Mucosa of descending colon (tissue), 3 donors: ENCODE measurements at regions not wholly inside any gene's neighbourhood (a gene's known extent, or its start where the extent isn't known, plus 50 kb on each side); places are given as distances from the start of the nearest gene placed in this dataset.
A peak's percentile ranks its signal among the peaks of the same experiment; 100 is the strongest.

ENCODE experiments used
- ATAC-seq: fragments of 200-7000 bp; cut with Tn5 transposase; one replicate; pipeline ENCODE4 v1.9.1; 2020; ENCODE audit warnings: mild to moderate bottlenecking, moderate library complexity
- DNase-seq, 3 donors: peaks; one replicate each; pipeline ENCODE4 v3.0.0-alpha.2; 2020
- H3K36me3 ChIP-seq: fragments of 200-600 bp; one replicate; pipeline ENCODE4 v1.8.0; 2021; ENCODE audit warnings: low read depth, mild to moderate bottlenecking
- H3K4me1 ChIP-seq: fragments of 200-600 bp; one replicate; pipeline ENCODE4 v1.8.0; 2021; ENCODE audit warnings: low read depth, mild to moderate bottlenecking
- H3K4me3 ChIP-seq: fragments of 200-600 bp; one replicate; pipeline ENCODE4 v1.8.0; 2021; ENCODE audit warnings: mild to moderate bottlenecking
- H3K9me3 ChIP-seq: fragments of 200-600 bp; one replicate; pipeline ENCODE4 v1.8.0; 2021; ENCODE audit warnings: mild to moderate bottlenecking
- intact Hi-C, 2 donors: fragments of 100-400 bp; cut with DNase I in 1 of 2; cut with micrococcal nuclease in 1 of 2; formaldehyde crosslinking; loops; one replicate each; pipeline versions ENCODE4 v1.11.0 to v1.11.1; 2022; cut with DNase I, micrococcal nuclease
- TF ChIP-seq, protein P1 (sequence below): fragments of 200-600 bp; IDR thresholded peaks from one replicate; pipeline ENCODE4 v1.8.0; 2022; ENCODE audit warnings: antibody characterized with exemption, mild to moderate bottlenecking
- donor health status: DM: no; HTN: no; CAD: no; lungs with moderate emphysema.
- donor health status: DM: no; HTN: no; CAD: no.
- donor health status: DM: no; HTN: yes; CAD: no.

DNA sequence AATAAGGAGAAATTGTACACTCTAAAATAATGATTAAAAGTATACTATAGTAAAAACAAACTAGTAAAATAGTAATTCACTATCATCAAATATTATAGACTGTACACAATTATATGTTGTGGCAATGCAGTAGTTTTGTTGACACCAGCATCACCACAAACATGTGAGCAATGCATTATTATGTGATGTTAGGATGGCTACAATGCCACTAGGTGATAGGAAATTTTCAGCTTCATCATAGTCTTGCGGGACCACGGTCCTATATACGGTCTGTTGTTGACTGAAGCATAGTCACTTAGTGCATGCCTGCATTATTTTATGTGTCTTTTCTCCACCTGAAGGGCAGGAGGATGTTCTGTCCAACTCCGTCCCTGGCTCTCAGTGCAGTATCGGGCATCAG lies 104.8 kb upstream of the NEDD9 start:
- TF ChIP-seq, protein P1, sequence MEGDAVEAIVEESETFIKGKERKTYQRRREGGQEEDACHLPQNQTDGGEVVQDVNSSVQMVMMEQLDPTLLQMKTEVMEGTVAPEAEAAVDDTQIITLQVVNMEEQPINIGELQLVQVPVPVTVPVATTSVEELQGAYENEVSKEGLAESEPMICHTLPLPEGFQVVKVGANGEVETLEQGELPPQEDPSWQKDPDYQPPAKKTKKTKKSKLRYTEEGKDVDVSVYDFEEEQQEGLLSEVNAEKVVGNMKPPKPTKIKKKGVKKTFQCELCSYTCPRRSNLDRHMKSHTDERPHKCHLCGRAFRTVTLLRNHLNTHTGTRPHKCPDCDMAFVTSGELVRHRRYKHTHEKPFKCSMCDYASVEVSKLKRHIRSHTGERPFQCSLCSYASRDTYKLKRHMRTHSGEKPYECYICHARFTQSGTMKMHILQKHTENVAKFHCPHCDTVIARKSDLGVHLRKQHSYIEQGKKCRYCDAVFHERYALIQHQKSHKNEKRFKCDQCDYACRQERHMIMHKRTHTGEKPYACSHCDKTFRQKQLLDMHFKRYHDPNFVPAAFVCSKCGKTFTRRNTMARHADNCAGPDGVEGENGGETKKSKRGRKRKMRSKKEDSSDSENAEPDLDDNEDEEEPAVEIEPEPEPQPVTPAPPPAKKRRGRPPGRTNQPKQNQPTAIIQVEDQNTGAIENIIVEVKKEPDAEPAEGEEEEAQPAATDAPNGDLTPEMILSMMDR: no peak
- Histone ChIP-seq H3K4me1 (no peaks in the 10 kb centered on the region), H3K36me3 (no peaks in the 10 kb centered on the region), H3K4me3 (no peak overlapping the region), H3K9me3 (no peaks in the 10 kb centered on the region)
- ATAC-seq: no peak
- intact Hi-C loops: no loop called here
- no peak for DNase-seq

DNA sequence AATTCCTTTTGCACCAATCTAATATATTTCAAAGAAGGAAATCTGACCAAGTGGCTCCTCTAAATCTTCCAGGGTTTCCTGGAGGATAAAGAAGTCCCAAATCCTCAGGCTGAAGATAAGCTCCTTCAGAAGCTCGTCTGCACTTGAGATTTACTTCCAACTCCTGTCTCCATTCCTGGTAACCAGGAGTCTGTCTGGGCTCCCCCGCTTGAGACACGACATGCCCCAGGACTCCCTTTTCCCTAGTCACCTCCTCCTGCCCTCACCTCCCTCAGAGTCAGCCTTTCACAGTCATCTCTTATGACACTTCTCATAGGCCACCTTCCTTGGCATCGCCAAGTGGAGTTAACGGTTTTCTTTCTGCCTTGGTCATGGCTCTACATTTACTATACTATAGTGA lies 103.4 kb upstream of the NEDD9 start:
- ATAC-seq (no peak), DNase-seq (no peak)
- Histone ChIP-seq H3K4me1 (peaks cover 6% of the 10 kb centered on the region), H3K4me3 (no peak overlapping the region), H3K9me3 (no peaks in the 10 kb centered on the region), H3K36me3 (no peaks in the 10 kb centered on the region)
- intact Hi-C loops: no loop called here
- TF ChIP-seq, protein P1: no peak

DNA sequence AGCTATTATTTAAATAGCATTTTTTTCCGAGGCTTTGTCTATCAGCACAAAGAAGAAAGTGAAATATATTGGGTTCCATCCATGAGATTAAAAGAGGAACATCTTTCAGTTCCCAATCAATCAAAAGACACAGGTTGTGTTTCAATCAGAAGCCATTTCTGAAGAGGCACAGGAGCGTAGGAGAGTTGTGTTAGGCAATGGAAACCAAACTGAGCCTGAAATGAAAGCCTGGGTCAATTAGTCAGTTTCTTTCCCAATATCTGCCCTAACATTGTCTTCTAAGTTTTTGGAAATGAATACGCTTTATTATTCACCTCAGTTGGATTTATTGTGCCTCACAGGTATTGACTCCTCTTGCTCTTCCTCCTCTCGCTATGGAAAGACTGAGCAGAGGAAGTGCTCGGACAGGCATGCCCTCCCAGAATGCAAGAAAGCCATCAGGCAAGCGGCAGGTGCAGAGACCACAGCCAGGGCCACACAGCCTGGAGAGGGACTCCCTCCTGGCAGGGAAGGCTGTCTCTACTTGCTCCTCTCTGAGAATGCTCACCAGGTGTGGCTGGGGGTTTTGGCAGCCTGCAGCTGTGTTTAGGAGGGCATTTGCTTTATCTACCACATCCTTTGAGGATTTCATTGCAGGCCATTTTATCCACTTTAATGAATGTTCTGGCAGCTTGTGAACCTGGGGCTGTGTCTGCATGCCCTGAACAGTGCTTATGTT lies 100.8 kb upstream of the NEDD9 start:
- no peaks in the 10 kb centered on the region for H3K36me3 ChIP-seq
- H3K4me3 ChIP-seq: no peak overlapping the region
- TF ChIP-seq, protein P1: no peak
- DNase-seq: no peak
- intact Hi-C loops: no loop called here
- no peaks in the 10 kb centered on the region for H3K9me3 ChIP-seq
- peaks cover 18% of the 10 kb centered on the region for H3K4me1 ChIP-seq
- ATAC-seq: no peak

DNA sequence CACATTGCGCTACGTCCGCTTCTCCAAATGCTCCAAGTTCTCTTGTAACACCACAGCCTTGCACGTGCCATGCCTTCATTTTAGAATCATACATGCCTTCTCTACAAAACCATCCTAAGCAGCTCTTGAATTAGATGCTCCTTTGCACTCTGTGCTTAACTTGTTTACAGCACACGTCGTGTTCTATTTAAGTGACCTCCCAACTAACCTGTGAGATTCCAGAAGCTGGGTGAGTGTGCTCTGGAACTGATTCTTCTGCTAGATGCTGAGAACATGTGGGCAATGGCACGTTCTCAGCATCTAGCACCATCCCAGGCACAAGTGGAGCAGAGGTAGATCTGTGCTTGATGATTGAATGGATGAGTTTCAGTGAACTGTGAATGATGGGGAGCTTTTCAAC lies 100.0 kb upstream of the NEDD9 start:
- no peak for DNase-seq
- Histone ChIP-seq H3K4me1 (peaks cover 18% of the 10 kb centered on the region), H3K4me3 (no peak overlapping the region), H3K36me3 (no peaks in the 10 kb centered on the region), H3K9me3 (no peaks in the 10 kb centered on the region)
- TF ChIP-seq, protein P1: no peak
- intact Hi-C loops: no loop called here
- no peak for ATAC-seq

DNA sequence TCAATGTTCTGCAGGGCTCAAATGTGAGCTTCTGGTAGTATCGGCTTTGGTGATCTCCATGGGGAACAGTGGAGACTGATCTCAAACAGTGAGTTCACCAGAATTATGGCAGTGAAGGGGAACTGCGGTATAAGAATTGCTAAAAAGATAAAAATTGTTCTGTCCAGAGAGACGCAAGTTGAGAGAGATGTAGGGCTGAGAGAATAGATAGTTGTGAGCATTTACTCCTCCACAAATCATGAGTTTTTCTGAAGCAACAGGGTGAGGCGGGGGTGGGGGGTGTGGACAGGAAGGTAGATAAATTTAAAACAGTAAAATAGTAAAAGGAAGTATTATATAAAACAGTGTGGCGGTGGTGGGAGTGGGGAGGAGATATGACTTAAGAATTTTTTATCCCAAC lies 98.6 kb upstream of the NEDD9 start:
- DNase-seq (no peak), ATAC-seq (no peak)
- TF ChIP-seq, protein P1: no peak
- H3K36me3 ChIP-seq: no peaks in the 10 kb centered on the region
- no peak overlapping the region for H3K4me3 ChIP-seq
- H3K9me3 ChIP-seq: no peaks in the 10 kb centered on the region
- intact Hi-C loops: no loop called here
- H3K4me1 ChIP-seq: peaks cover 18% of the 10 kb centered on the region

DNA sequence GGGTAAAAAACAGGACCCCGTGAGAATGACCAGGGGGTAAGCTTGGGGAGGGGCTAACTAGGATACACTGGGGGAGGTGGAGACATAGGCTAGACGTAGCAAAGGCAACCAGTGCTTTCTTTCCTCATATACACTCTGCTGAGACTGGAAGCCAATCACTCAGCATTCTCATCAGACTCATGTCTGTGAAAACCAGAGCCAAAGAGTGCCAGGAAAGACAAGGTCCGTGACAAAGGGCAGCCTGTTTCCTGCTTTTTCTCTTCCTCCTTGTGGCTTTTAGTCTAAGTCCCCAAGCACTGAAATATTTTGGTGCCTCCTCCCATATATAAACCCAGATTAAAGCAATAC lies 97.9 kb upstream of the NEDD9 start:
- no peak overlapping the region for H3K4me3 ChIP-seq
- ATAC-seq (peak; percentile 88), DNase-seq (peak in 1 of 3 donors; percentile 67)
- TF ChIP-seq, protein P1: no peak
- H3K4me1 ChIP-seq: peaks cover 18% of the 10 kb centered on the region
- no peaks in the 10 kb centered on the region for H3K36me3 ChIP-seq
- no peaks in the 10 kb centered on the region for H3K9me3 ChIP-seq
- intact Hi-C loops: no loop called here
